HCT116 (cell line): ENCODE measurements at regions not wholly inside any gene's neighbourhood (a gene's known extent, or its start where the extent isn't known, plus 50 kb on each side); places are given as distances from the start of the nearest gene placed in this dataset.

ENCODE experiments used
- ATAC-seq: fragments of 200-7000 bp; cut with Tn5 transposase; 2 replicates; pipeline ENCODE4 v1.9.1; 2020; ENCODE audit warnings: mild to moderate bottlenecking, moderate library complexity
- BruUV-seq: library from RNA; stranded (reverse); fragments of 400-500 nt; replicated peaks from 2 replicates; lab custom pipeline; 2021; lab: Mats Ljungman, UMichigan
- CTCF ChIA-PET: fragments of 300-600 bp; sonication (Branson Sonifier 250); formaldehyde crosslinking; loops from one replicate; lab custom pipeline; 2021; ENCODE audit warnings: antibody characterized with exemption; lab: Charles Lee
- POLR2A ChIA-PET: fragments of 300-600, 350-600 bp; sonication (Branson Sonifier 250); formaldehyde crosslinking; loops from one replicate; lab custom pipeline; 2021; ENCODE audit warnings: antibody characterized with exemption; lab: Charles Lee
- RAD21 ChIA-PET, 2 experiments: fragments of 300-600 bp; sonication (Branson Sonifier 250); formaldehyde crosslinking; loops; one replicate each; lab custom pipeline; 2023; ENCODE audit warnings: low total read pairs in 2 of 2; ENCODE audit not compliant: uncharacterized antibody in 2 of 2, unreplicated experiment in 2 of 2, low non-redundant PET in 1 of 2; lab: Charles Lee
- DNase-seq: peaks from one replicate; pipeline ENCODE4 v3.0.0-alpha.2; 2010; ENCODE audit warnings: low read depth, low spot score
- H2AFZ ChIP-seq: fragments of 200-600 bp; shearing (Covaris generic), sonication (generic); 2 replicates; pipeline ENCODE4 v1.6.1; 2017; ENCODE audit warnings: low read depth, mixed run types, mixed read lengths, antibody characterized with exemption, low read length; ENCODE audit not compliant: poor library complexity, severe bottlenecking
- H3K27ac ChIP-seq: 2 replicates; pipeline ENCODE4 v1.5.1; 2012; ENCODE audit warnings: low read depth, low read length
- H3K27me3 ChIP-seq: fragments of 200-600 bp; sonication (generic); 2 replicates; pipeline ENCODE4 v1.6.1; 2016; ENCODE audit warnings: mixed run types, low read length, mixed read lengths; ENCODE audit not compliant: insufficient read depth
- H3K36me3 ChIP-seq, 2 experiments: fragments of 200-500 bp in 1 of 2; fragments of 200-600 bp in 1 of 2; sonication (Bioruptor generic) in 1 of 2; sonication (generic) in 1 of 2; 2 replicates each; pipeline versions ENCODE4 v1.5.1 to v1.6.1; 2014 to 2016; ENCODE audit warnings: low read length in 2 of 2, inconsistent platforms in 1 of 2, mixed read lengths in 1 of 2, mixed run types in 1 of 2; ENCODE audit not compliant: insufficient read depth in 2 of 2, control insufficient read depth in 1 of 2
- H3K4me1 ChIP-seq, 2 experiments: fragments of 200-600 bp in 1 of 2; sonication (generic) in 1 of 2; 2 replicates each; pipeline versions ENCODE4 v1.5.1 to v1.6.1; 2012 to 2017; ENCODE audit warnings: low read length in 2 of 2, inconsistent platforms in 1 of 2, mild to moderate bottlenecking in 1 of 2, mixed read lengths in 1 of 2, mixed run types in 1 of 2, moderate library complexity in 1 of 2; ENCODE audit not compliant: insufficient read depth in 2 of 2, control insufficient read depth in 1 of 2
- H3K4me2 ChIP-seq: fragments of 200-600 bp; sonication (generic); 2 replicates; pipeline ENCODE4 v1.6.1; 2017; ENCODE audit warnings: mixed run types, low read length, mixed read lengths
- H3K4me3 ChIP-seq, 2 experiments: fragments of 200-600 bp in 1 of 2; sonication (generic) in 1 of 2; replicated peaks in 1 of 2; 2 replicates each; pipeline ENCODE4 v1.5.1; 2011 to 2016; ENCODE audit warnings: low read length in 2 of 2, control low read depth in 1 of 2, low read depth in 1 of 2, mild to moderate bottlenecking in 1 of 2, mixed read lengths in 1 of 2, mixed run types in 1 of 2
- H3K79me2 ChIP-seq: fragments of 200-600 bp; sonication (generic); 2 replicates; pipeline ENCODE4 v1.6.1; 2017; ENCODE audit warnings: mild to moderate bottlenecking, mixed run types, low read length, moderate library complexity, mixed read lengths; ENCODE audit not compliant: insufficient read depth
- H3K9ac ChIP-seq: fragments of 200-600 bp; sonication (generic); 2 replicates; pipeline ENCODE4 v1.6.1; 2016; ENCODE audit warnings: low read length, mixed read lengths
- H3K9me2 ChIP-seq: fragments of 200-600 bp; sonication (generic), shearing (Covaris generic); 2 replicates; pipeline ENCODE4 v1.6.1; 2017; ENCODE audit warnings: mixed run types, mild to moderate bottlenecking, moderate library complexity; ENCODE audit not compliant: insufficient read depth
- H3K9me3 ChIP-seq, 2 experiments: fragments of 200-500 bp in 1 of 2; fragments of 200-600 bp in 1 of 2; sonication (Bioruptor generic) in 1 of 2; sonication (generic) in 1 of 2; 2 replicates each; pipeline ENCODE4 v1.6.1; 2014 to 2017; ENCODE audit warnings: low read length in 2 of 2, mixed read lengths in 2 of 2, inconsistent platforms in 1 of 2, low read depth in 1 of 2, mild to moderate bottlenecking in 1 of 2, mixed run types in 1 of 2, moderate library complexity in 1 of 2; ENCODE audit not compliant: control insufficient read depth in 1 of 2, insufficient read depth in 1 of 2
- H4K20me1 ChIP-seq: fragments of 200-600 bp; sonication (generic), shearing (Covaris generic); 2 replicates; pipeline ENCODE4 v1.6.1; 2017; ENCODE audit warnings: mixed run types, mild to moderate bottlenecking, moderate library complexity; ENCODE audit not compliant: insufficient read depth
- CBX3 ChIP-seq: IDR thresholded peaks from 2 replicates; pipeline ENCODE4 v1.6.1; 2012; ENCODE audit warnings: low read depth
- SIN3A ChIP-seq: IDR thresholded peaks from 2 replicates; pipeline ENCODE4 v1.6.1; 2012; ENCODE audit warnings: low read depth
- SP1 ChIP-seq: IDR thresholded peaks from 2 replicates; pipeline ENCODE4 v1.6.1; 2012; ENCODE audit warnings: low read depth
- SRF ChIP-seq: IDR thresholded peaks from 2 replicates; pipeline ENCODE4 v1.6.1; 2012; ENCODE audit warnings: low read depth
- ZFX ChIP-seq: fragments of 450-650 bp; IDR thresholded peaks from 2 replicates; pipeline ENCODE4 v1.6.1; 2017
- intact Hi-C: fragments of 100-400 bp; cut with micrococcal nuclease; formaldehyde crosslinking; loops from 2 replicates; pipeline ENCODE4 v1.10.0; 2022
- TF ChIP-seq, protein P1 (sequence below): IDR thresholded peaks from 2 replicates; pipeline ENCODE4 v1.6.1; 2011; ENCODE audit warnings: mild to moderate bottlenecking, low read length, moderate library complexity; ENCODE audit not compliant: insufficient replicate concordance; ENCODE audit errors: extremely low read depth

DNA sequence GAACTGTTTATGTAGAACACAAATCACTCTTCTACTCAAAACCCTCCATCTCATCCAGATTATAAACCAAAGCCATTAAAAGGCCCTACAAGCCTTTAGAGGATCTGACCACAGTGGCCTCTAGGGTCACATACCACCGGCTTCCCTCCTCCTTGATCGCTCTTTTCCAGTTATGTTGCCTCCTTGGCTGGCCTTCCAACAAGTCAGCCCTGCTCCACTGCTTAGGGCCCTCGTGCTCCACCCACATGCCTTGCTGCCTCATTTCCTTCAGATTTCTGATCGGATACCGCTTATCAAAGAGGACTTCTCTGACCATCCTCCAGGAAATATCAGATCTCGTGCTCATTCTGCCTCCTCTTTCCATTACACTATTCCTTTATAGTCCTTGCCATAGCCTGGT, 139.4 kb upstream of the RAI14 start:
- H3K4me2 ChIP-seq: no peak overlapping the region
- CTCF ChIA-PET: no interaction called here
- no peaks in the 10 kb centered on the region for H4K20me1 ChIP-seq
- intact Hi-C loops: no loop called here
- no peak overlapping the region for H2AFZ ChIP-seq
- H3K9me3 ChIP-seq: no peaks in the 10 kb centered on the region
- no peak for ATAC-seq
- no peaks in the 10 kb centered on the region for H3K4me1 ChIP-seq
- TF ChIP-seq, protein P1, sequence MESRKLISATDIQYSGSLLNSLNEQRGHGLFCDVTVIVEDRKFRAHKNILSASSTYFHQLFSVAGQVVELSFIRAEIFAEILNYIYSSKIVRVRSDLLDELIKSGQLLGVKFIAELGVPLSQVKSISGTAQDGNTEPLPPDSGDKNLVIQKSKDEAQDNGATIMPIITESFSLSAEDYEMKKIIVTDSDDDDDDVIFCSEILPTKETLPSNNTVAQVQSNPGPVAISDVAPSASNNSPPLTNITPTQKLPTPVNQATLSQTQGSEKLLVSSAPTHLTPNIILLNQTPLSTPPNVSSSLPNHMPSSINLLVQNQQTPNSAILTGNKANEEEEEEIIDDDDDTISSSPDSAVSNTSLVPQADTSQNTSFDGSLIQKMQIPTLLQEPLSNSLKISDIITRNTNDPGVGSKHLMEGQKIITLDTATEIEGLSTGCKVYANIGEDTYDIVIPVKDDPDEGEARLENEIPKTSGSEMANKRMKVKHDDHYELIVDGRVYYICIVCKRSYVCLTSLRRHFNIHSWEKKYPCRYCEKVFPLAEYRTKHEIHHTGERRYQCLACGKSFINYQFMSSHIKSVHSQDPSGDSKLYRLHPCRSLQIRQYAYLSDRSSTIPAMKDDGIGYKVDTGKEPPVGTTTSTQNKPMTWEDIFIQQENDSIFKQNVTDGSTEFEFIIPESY: no peak
- no peak for TF ChIP-seq ZFX
- TF ChIP-seq SIN3A: no peak
- no peak for TF ChIP-seq SRF
- TF ChIP-seq CBX3: no peak
- no peaks in the 10 kb centered on the region for H3K27me3 ChIP-seq
- no TSS peak for BruUV-seq
- H3K79me2 ChIP-seq: no peaks in the 10 kb centered on the region
- POLR2A ChIA-PET: no interaction called here
- H3K9ac ChIP-seq: no peak overlapping the region
- no peaks in the 10 kb centered on the region for H3K9me2 ChIP-seq
- RAD21 ChIA-PET: no interaction called here
- no peak overlapping the region for H3K4me3 ChIP-seq
- no peak for DNase-seq
- no peak overlapping the region for H3K27ac ChIP-seq
- no peaks in the 10 kb centered on the region for H3K36me3 ChIP-seq

DNA sequence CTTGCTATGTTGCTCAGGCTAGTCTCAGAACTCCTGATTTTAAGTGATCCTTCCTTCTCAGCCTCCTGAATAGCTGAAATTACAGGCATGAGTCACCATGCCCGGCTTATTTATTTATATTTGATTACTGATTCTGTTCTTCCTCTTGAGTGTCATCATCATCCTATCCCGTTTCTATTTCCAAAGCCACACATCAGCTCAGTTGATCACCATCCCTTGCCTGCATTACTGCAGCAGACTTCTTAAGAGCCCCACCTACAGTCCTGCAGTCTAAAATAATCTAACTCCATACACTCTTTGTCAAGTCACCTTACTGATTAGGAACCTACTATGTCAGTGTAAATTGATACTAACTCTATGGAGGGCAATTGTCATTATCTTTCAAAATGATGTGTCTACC, 138.9 kb upstream of the RAI14 start:
- Histone ChIP-seq H3K4me2 (no peak overlapping the region), H3K27me3 (no peaks in the 10 kb centered on the region), H3K9me3 (no peaks in the 10 kb centered on the region), H3K9ac (no peak overlapping the region)
- intact Hi-C loops: no loop called here
- POLR2A ChIA-PET: no interaction called here
- ATAC-seq: no peak
- no peak for TF ChIP-seq SP1
- TF ChIP-seq, protein P1: no peak
- TF ChIP-seq, all 23 proteins: peak for 0
- Histone ChIP-seq H4K20me1 (no peaks in the 10 kb centered on the region), H3K79me2 (no peaks in the 10 kb centered on the region), H2AFZ (no peak overlapping the region), H3K27ac (no peak overlapping the region), H3K4me3 (no peak overlapping the region), H3K36me3 (no peaks in the 10 kb centered on the region), H3K9me2 (no peaks in the 10 kb centered on the region), H3K4me1 (no peaks in the 10 kb centered on the region)
- ChIA-PET RAD21 (no interaction called here), CTCF (no interaction called here)
- DNase-seq: no peak
- no TSS peak for BruUV-seq
